ENCODE measurements at regions not wholly inside any gene's neighbourhood (a gene's known extent, or its start where the extent isn't known, plus 50 kb on each side); places are given as distances from the start of the nearest gene placed in this dataset.

DNA sequence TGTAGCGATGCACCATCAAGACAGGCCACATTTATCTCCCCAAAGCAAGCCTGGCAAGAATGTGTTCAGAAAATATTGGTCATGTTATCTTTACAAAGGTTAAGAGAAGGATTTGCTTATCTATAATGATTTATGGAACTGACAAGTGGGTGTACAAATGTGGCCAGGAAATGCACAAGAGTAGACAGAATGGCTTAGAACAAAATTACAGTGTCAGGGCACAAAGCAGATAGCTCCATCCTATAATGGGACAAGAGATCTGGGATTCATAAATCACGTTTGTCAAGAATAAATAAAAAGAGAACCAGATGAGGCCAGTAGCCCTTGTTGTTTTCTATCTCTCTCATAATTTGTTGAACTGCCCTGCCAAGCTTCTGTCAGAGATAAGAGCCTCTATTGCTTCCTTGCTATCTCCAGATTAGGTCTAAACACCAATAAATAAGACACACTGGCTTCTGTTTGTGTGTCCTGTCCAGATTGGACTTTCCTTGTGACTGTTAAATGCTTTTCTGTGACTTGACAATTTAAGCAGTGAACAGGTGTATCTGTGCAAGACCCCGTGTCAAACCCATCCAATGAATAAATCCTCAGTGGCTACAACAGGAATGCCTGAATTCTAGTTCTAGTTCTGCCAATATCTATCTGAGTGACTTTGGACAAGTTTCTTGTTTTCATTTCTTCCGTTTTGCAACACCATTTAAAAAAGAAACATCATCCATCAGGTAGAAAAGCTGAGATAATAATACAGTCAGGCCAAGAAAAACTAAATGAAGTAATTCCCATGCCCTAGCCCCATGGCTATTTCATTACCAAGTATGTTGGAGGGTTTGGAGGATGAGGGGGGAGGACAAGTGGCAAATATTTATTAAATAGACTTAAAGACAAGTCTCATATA is 157.2 kb downstream of the DCLK3 start:
- no peak overlapping the region for H3K27ac Mint-ChIP-seq
- no peaks in the 10 kb centered on the region for H3K36me3 ChIP-seq (ENCODE audit: control insufficient read depth in 2 of 2, extremely low read depth in 1 of 2, insufficient read depth in 1 of 2, low read length in 1 of 2)
- peaks cover 12 to 21% of the 10 kb centered on the region in 2 donors for H3K27me3 Mint-ChIP-seq
- H3K4me3 Mint-ChIP-seq, result no peak overlapping the region
- no peaks in the 10 kb centered on the region for H3K36me3 Mint-ChIP-seq
- no peaks in the 10 kb centered on the region for H3K4me1 ChIP-seq (ENCODE audit: control insufficient read depth in 1 of 2, extremely low read depth in 1 of 2, insufficient read depth in 2 of 2, low read length in 2 of 2)
- DNase-seq (no peak), ATAC-seq (replicated peaks in 1 of 4) (no peak)
- no peaks in the 10 kb centered on the region for H3K27me3 ChIP-seq (replicated peaks in 1 of 2; ENCODE audit: control insufficient read depth in 2 of 2, extremely low read depth in 1 of 2, insufficient read depth in 2 of 2, low read length in 1 of 2)
- WGBS (ENCODE audit: insufficient coverage), result 77% methylated on average over 2 of the region's 4 CpGs
- H3K27ac ChIP-seq (ENCODE audit: low read length), result no peak overlapping the region
- H3K9me3 Mint-ChIP-seq, result peaks cover 0 to 2% (median 0%) of the 10 kb centered on the region in 3 donors
- H3K9me3 ChIP-seq, result no peaks in the 10 kb centered on the region
- no peaks in the 10 kb centered on the region for H3K4me1 Mint-ChIP-seq
- ChIA-PET CTCF (no interaction called here), POLR2A (no interaction called here)
- no peak overlapping the region for H3K4me3 ChIP-seq (ENCODE audit: control insufficient read depth in 1 of 2, extremely low read depth in 1 of 2, low read length in 1 of 2)

DNA sequence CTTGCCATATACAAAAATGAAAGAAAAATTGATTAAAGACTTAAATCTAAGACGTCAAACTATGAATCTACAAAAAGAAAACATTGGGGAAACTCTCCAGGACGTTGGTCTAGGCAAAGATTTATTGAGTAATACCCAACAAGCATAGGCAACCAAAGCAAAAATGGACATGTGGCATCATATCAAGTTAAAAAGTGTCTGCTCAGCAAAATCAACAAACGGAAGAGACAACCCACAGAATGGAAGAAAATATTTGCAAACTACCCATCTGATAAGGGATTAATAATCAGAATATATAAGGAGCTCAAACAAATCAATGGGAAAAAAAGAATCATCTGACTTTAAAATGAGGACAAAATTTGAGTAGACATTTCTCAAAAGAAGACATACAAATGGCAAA is 160.9 kb downstream of the DCLK3 start:
- H3K27ac Mint-ChIP-seq, result no peak overlapping the region
- H3K27me3 Mint-ChIP-seq, result peaks cover 12 to 17% of the 10 kb centered on the region in 2 donors
- ChIA-PET CTCF (no interaction called here), POLR2A (no interaction called here)
- no peaks in the 10 kb centered on the region for H3K4me1 ChIP-seq (ENCODE audit: control insufficient read depth in 1 of 2, extremely low read depth in 1 of 2, insufficient read depth in 2 of 2, low read length in 2 of 2)
- H3K27ac ChIP-seq (ENCODE audit: low read length), result no peak overlapping the region
- H3K9me3 ChIP-seq, result no peaks in the 10 kb centered on the region
- ATAC-seq (replicated peaks in 1 of 4), result no peak
- H3K4me1 Mint-ChIP-seq, result no peaks in the 10 kb centered on the region
- no peaks in the 10 kb centered on the region for H3K27me3 ChIP-seq (replicated peaks in 1 of 2; ENCODE audit: control insufficient read depth in 2 of 2, extremely low read depth in 1 of 2, insufficient read depth in 2 of 2, low read length in 1 of 2)
- no peak overlapping the region for H3K4me3 Mint-ChIP-seq
- no peak overlapping the region for H3K4me3 ChIP-seq (ENCODE audit: control insufficient read depth in 1 of 2, extremely low read depth in 1 of 2, low read length in 1 of 2)
- WGBS (ENCODE audit: insufficient coverage), result no CpG with 5 or more reads among the region's 3 CpGs
- no peaks in the 10 kb centered on the region for H3K36me3 Mint-ChIP-seq
- DNase-seq, result no peak
- no peaks in the 10 kb centered on the region for H3K9me3 Mint-ChIP-seq
- no peaks in the 10 kb centered on the region for H3K36me3 ChIP-seq (ENCODE audit: control insufficient read depth in 2 of 2, extremely low read depth in 1 of 2, insufficient read depth in 1 of 2, low read length in 1 of 2)

DNA sequence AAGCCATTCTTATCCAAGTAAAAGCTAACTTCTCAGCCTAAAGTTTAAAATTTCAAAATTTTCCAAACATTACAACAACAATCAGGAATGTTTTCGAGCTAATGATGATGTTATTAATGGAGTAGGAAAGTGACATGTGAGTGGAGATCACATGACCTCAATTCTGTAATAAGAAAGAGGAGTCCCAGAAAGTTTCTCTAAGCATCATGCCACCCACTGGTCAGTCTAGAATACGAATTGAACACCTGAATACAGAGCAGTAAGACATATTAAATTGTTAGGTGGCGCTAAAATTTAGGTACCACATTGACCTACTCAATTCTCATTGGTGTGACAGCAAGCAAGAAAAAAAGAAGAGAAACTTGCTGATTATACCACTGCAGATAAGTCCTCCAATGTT is 163.9 kb downstream of the DCLK3 start:
- H3K9me3 Mint-ChIP-seq, result no peaks in the 10 kb centered on the region
- no peaks in the 10 kb centered on the region for H3K36me3 Mint-ChIP-seq
- CTCF ChIA-PET, result no interaction called here
- POLR2A ChIA-PET, result no interaction called here
- no peak overlapping the region for H3K27ac Mint-ChIP-seq
- ATAC-seq (replicated peaks in 1 of 4), result no peak
- H3K27me3 ChIP-seq (replicated peaks in 1 of 2; ENCODE audit: control insufficient read depth in 2 of 2, extremely low read depth in 1 of 2, insufficient read depth in 2 of 2, low read length in 1 of 2), result no peaks in the 10 kb centered on the region
- WGBS (ENCODE audit: insufficient coverage), result no CpG with 5 or more reads among the region's 3 CpGs
- no peaks in the 10 kb centered on the region for H3K4me1 Mint-ChIP-seq
- no peak overlapping the region for H3K4me3 ChIP-seq (ENCODE audit: control insufficient read depth in 1 of 2, extremely low read depth in 1 of 2, low read length in 1 of 2)
- DNase-seq, result no peak
- H3K27ac ChIP-seq (ENCODE audit: low read length), result no peak overlapping the region
- no peaks in the 10 kb centered on the region for H3K4me1 ChIP-seq (ENCODE audit: control insufficient read depth in 1 of 2, extremely low read depth in 1 of 2, insufficient read depth in 2 of 2, low read length in 2 of 2)
- H3K9me3 ChIP-seq, result no peaks in the 10 kb centered on the region
- H3K36me3 ChIP-seq (ENCODE audit: control insufficient read depth in 2 of 2, extremely low read depth in 1 of 2, insufficient read depth in 1 of 2, low read length in 1 of 2), result no peaks in the 10 kb centered on the region
- peaks cover 12 to 27% of the 10 kb centered on the region in 2 donors for H3K27me3 Mint-ChIP-seq
- no peak overlapping the region for H3K4me3 Mint-ChIP-seq
